GM12892 (cell line): ENCODE measurements at regions not wholly inside any gene's neighbourhood (a gene's known extent, or its start where the extent isn't known, plus 50 kb on each side); places are given as distances from the start of the nearest gene placed in this dataset.

Experiments used
- POLR2A ChIP-seq: IDR thresholded peaks from 2 replicates; pipeline ENCODE4 v1.6.1; 2011; ENCODE audit warnings: low read depth, low read length, control low read depth
- POLR2AphosphoS5 ChIP-seq: IDR thresholded peaks from 2 replicates; pipeline ENCODE4 v1.6.1; 2011; ENCODE audit warnings: low read depth, low read length, control low read depth
- TAF1 ChIP-seq: IDR thresholded peaks from 2 replicates; pipeline ENCODE4 v1.6.1; 2011; ENCODE audit warnings: low read depth, mild to moderate bottlenecking, control low read depth, low read length, borderline replicate concordance

GRCh38 chr20:61123286-61123685 lies 128.8 kb upstream of the CDH4 start:
- no peak for TF ChIP-seq POLR2A
- TF ChIP-seq POLR2AphosphoS5: no peak
- TF ChIP-seq TAF1: no peak
